ENCODE measurements at regions not wholly inside any gene's neighbourhood (a gene's known extent, or its start where the extent isn't known, plus 50 kb on each side); places are given as distances from the start of the nearest gene placed in this dataset.

DNA sequence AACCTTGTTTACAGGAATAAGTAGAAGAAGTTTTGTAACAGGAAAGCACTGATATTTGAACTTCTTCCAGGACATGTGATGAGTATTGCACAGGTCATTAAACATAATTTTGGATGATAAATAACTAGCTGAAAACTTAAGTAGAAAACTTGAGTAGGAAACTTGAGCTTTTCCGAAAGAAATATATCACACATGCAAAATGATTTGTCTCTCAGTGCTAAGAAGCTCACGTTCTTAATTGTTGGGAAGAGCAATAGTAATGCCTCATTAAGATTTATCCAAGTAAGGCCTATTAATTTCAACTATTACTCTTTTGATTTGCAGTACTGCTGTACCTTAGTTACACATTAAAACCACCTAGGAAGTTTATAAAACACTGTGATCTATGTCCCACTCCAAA lies 1921.9 kb upstream of the LRRTM1 start:
- no peaks in the 10 kb centered on the region for H3K36me3 ChIP-seq
- H3K4me3 ChIP-seq = no peak overlapping the region
- no peaks in the 10 kb centered on the region for H3K27me3 ChIP-seq
- WGBS = 64% methylated on average over 2 of the region's 2 CpGs
- H3K9me3 ChIP-seq = peaks cover 5% of the 10 kb centered on the region
- H3K4me1 ChIP-seq = no peaks in the 10 kb centered on the region
- H3K27ac ChIP-seq = no peak overlapping the region
- no peak for DNase-seq (ENCODE audit: low spot score in 2 of 2)
- no peak for TF ChIP-seq POLR2AphosphoS5 (IDR thresholded peaks at IDR 0.05)
- TF ChIP-seq EP300 (IDR thresholded peaks at IDR 0.05) = no peak
- TF ChIP-seq, protein P1, sequence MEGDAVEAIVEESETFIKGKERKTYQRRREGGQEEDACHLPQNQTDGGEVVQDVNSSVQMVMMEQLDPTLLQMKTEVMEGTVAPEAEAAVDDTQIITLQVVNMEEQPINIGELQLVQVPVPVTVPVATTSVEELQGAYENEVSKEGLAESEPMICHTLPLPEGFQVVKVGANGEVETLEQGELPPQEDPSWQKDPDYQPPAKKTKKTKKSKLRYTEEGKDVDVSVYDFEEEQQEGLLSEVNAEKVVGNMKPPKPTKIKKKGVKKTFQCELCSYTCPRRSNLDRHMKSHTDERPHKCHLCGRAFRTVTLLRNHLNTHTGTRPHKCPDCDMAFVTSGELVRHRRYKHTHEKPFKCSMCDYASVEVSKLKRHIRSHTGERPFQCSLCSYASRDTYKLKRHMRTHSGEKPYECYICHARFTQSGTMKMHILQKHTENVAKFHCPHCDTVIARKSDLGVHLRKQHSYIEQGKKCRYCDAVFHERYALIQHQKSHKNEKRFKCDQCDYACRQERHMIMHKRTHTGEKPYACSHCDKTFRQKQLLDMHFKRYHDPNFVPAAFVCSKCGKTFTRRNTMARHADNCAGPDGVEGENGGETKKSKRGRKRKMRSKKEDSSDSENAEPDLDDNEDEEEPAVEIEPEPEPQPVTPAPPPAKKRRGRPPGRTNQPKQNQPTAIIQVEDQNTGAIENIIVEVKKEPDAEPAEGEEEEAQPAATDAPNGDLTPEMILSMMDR (IDR thresholded peaks at IDR 0.05) = no peak
- TF ChIP-seq POLR2A (IDR thresholded peaks at IDR 0.05) = no peak

DNA sequence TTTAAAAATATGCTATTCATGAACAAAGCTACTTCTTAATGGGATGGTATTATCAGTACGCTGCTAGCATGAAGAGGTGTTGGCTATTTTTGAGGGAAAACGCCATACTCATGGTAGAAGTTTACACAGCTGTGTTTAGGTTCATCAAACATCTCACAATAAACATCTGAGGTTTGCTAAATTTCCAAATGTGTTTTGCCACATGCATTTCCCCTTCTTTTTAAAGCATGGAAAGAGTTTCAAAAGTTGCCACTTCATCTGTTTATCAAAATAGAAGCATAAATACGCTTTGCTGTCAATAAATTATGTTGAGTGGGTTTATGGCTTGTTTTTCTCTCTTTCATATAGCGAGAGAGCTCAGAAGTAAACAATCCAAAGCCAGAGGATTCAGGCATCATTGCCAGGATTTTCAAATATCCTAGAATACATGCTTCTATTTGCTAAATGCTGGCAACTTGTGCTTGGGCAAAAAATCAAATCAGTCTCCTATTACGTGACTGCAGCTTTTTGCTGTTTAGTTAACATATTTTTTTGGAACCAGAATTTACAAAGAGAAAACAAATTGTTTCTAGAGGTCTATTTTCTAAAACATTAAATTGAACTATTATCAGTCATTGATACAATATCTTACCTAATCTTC lies 1919.9 kb upstream of the LRRTM1 start:
- no peak for TF ChIP-seq EP300 (IDR thresholded peaks at IDR 0.05)
- TF ChIP-seq, protein P1 (IDR thresholded peaks at IDR 0.05) = no peak
- no peak for TF ChIP-seq POLR2AphosphoS5 (IDR thresholded peaks at IDR 0.05)
- TF ChIP-seq POLR2A (IDR thresholded peaks at IDR 0.05) = no peak
- Histone ChIP-seq H3K27ac (no peak overlapping the region), H3K4me1 (no peaks in the 10 kb centered on the region), H3K27me3 (no peaks in the 10 kb centered on the region), H3K4me3 (no peak overlapping the region), H3K36me3 (no peaks in the 10 kb centered on the region), H3K9me3 (peaks cover 5% of the 10 kb centered on the region)
- no peak for DNase-seq (ENCODE audit: low spot score in 2 of 2)
- 69% methylated on average over 5 of the region's 5 CpGs for WGBS

DNA sequence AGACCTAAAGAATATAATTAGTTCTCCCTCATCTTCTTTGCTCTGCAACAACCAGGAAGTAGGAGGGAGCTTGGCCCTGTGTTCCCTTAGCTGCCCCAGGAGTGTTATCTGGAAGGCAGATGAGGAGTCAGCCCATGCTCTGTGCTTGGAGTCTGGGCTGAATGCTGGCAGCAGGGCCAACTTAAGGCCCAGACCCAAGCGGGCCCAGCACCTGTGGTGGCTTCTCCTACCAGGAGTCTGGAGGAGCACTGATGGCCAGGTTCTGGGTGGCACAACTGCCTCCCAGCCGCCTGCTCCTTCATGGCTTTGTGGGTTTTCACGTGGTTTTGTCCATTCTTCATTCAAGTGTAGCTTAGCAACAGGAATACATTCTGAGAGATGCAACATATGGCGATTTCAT lies 1910.7 kb upstream of the LRRTM1 start:
- Histone ChIP-seq H3K27me3 (no peaks in the 10 kb centered on the region), H3K4me3 (no peak overlapping the region), H3K36me3 (no peaks in the 10 kb centered on the region), H3K9me3 (peaks cover 8% of the 10 kb centered on the region), H3K27ac (no peak overlapping the region), H3K4me1 (no peaks in the 10 kb centered on the region)
- no peak for TF ChIP-seq POLR2AphosphoS5 (IDR thresholded peaks at IDR 0.05)
- TF ChIP-seq, protein P1 (IDR thresholded peaks at IDR 0.05) = no peak
- no peak for TF ChIP-seq EP300 (IDR thresholded peaks at IDR 0.05)
- no peak for TF ChIP-seq POLR2A (IDR thresholded peaks at IDR 0.05)
- 78% methylated on average over 2 of the region's 4 CpGs for WGBS
- no peak for DNase-seq (ENCODE audit: low spot score in 2 of 2)

DNA sequence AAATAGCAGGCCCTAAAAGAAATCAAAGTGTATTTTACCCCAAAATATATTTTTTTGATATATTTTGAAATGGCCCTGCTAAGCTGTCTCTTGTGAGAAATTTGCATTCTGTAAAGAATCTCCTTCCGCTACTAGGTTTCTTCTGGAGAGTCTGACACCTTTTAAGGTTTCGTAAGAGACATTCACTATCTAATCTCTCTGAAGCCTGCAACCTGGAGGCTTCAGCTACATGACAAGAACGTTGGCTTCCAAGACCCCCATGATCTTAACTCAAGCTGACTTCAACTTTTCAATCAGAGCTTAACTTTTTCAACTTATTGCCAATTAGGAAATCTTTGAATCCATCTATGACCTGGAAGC lies 1894.9 kb upstream of the LRRTM1 start:
- TF ChIP-seq EP300 (IDR thresholded peaks at IDR 0.05) (no peak), POLR2AphosphoS5 (IDR thresholded peaks at IDR 0.05) (no peak), POLR2A (IDR thresholded peaks at IDR 0.05) (no peak)
- TF ChIP-seq, protein P1 (IDR thresholded peaks at IDR 0.05) = no peak
- Histone ChIP-seq H3K9me3 (peaks cover 10% of the 10 kb centered on the region), H3K36me3 (no peaks in the 10 kb centered on the region), H3K27me3 (no peaks in the 10 kb centered on the region), H3K4me1 (no peaks in the 10 kb centered on the region), H3K4me3 (no peak overlapping the region), H3K27ac (no peak overlapping the region)
- 77% methylated on average over 3 of the region's 3 CpGs for WGBS
- DNase-seq (ENCODE audit: low spot score in 2 of 2) = no peak

DNA sequence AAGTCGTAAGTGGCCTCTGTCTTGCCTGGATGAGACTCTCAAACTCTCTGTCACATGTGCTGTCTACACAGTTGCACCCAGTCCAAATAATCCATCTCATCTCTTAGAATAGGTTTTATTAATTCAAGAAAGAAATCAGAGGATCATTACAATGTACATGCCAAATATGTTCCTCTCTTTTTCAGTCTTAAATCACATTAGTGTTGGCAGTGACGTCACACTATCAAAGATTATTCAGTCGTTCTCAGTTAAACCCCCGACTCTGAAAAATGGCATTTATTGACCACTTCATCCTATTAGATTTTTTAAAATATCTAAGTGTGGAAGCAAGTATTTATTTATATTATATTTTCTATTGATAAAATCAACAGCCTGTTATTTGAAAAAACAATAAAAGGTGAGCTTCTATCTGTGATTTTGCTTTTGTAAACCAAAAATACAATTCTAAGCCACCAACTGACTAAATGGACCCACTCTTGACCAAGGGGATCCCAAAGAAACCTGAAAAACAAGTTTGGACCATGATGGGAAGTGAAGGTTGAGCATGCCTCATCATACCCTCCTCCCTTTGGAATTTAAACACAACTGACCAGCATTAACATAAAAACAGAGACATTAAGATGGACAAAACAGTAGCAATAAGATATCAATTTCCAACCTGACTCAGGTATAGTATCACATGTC lies 1894.4 kb upstream of the LRRTM1 start:
- no peak overlapping the region for H3K4me3 ChIP-seq
- no peaks in the 10 kb centered on the region for H3K4me1 ChIP-seq
- no peaks in the 10 kb centered on the region for H3K36me3 ChIP-seq
- WGBS = 88% methylated on average over 4 of the region's 4 CpGs
- no peak overlapping the region for H3K27ac ChIP-seq
- peaks cover 7% of the 10 kb centered on the region for H3K9me3 ChIP-seq
- DNase-seq (ENCODE audit: low spot score in 2 of 2) = no peak
- H3K27me3 ChIP-seq = no peaks in the 10 kb centered on the region
- TF ChIP-seq, protein P1 (IDR thresholded peaks at IDR 0.05) = no peak
- TF ChIP-seq EP300 (IDR thresholded peaks at IDR 0.05) = no peak
- no peak for TF ChIP-seq POLR2AphosphoS5 (IDR thresholded peaks at IDR 0.05)
- TF ChIP-seq POLR2A (IDR thresholded peaks at IDR 0.05) = no peak
